HG03442 (cell line): ENCODE measurements at regions not wholly inside any gene's neighbourhood (a gene's known extent, or its start where the extent isn't known, plus 50 kb on each side); places are given as distances from the start of the nearest gene placed in this dataset.
A peak's percentile ranks its signal among the peaks of the same experiment; 100 is the strongest.
"Not testable (repeated sequence)": the region's sequence is repeated elsewhere in the genome, so short reads cannot be mapped to it uniquely, and the experiment has no call there.

Experiments
- ATAC-seq: cut with Tn5 transposase; IDR thresholded peaks from one replicate; pipeline ENCODE4 v1.9.1; 2021; ENCODE audit warnings: mild to moderate bottlenecking, moderate library complexity; ENCODE audit not compliant: unreplicated experiment

DNA sequence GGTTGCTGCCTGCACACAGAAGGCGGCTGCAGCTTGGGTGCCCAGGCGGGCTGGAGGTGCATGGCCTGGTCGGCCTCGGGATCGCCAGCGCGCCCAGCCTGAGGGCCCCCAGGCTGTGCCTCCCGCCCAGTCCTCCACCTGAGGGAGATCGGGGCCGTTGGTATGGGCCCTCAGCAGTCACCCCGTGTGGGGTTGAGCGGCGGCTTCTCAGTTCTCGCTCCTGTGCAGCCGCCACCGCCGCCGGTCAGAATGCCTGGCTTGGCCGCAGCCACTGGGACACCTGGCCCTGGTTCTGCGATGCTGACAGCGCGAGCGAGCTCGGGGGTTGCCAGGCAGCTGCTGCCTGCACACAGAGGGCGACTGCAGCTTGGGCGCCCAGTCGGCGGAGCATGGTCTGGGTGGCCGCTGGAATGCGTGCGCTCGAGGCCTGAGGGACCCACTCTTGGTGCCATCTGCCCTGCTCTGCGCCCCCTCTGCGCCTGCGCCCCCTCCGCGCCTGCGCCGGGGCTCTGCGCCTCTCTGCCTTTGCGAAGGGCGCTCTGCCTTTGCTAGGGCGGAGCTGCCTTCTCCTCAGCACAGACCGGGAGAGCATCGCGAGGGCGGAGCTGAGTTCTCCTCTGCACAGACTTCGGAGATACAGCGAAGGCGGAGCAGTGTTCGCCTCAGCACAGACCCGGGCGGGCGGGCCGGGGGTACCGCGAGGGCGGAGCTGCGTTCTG, 84.6 kb upstream of the ZNG1F start:
- ATAC-seq, result peak; percentile 100

DNA sequence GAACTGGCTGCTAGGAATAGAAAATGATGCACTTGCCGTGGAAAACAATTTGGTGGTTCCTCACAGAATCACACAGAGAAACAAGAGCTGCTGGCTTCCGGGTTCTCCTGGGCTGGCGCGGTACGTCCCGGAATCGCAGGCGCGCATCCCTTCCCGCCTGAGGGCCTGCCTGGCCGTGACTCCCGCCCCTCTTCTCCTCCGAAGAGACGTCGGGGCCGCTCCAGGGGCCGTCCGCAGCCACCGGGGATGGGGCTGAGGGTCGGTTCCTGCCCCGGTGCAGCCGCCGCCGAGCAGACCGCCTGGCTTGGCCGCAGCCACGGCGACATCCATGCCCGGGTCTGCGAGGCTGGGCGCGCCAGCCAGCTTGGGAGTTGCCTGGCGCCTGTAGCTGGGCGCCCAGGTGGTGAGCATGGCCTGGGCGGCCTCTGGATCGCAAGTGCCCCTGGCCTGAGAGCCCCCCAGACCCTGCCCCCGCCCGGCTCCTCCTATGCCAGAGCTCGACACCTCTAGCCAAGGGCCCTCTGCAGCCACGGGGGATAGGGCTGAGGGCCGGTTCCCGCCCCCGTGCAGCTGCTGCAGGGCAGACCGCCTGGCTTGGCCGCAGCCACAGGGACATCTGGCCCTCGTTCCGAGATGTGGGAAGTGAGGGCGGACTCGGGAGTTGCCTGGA, 83.9 kb upstream of the ZNG1F start:
- peak; percentile 23 for ATAC-seq

DNA sequence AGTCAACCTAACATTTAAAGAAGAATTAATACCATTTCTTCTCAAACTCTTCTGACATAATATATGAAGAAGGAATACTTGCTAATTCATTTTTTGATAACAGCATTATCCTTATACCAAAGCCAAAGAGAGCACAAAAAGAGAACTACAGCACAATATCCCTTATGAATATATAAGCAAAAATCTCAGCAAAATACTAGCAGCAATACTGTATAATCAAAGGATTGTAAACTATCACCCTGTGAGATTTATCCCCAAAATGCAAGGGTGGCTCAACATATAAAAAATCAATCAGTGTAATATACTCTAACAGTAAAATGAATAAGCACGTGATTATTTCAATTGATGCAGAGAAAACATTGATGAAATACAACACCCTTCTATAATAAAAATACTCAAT, 81.9 kb upstream of the ZNG1F start:
- ATAC-seq, result not testable (repeated sequence)

- ATAC-seq, result not testable (repeated sequence)
Measured at GRCh38 chr9:41269471-41269870, 80.4 kb upstream of the ZNG1F start.

GRCh38 chr9:41269054-41269453, 79.9 kb upstream of the ZNG1F start:
- not testable (repeated sequence) for ATAC-seq

- not testable (repeated sequence) for ATAC-seq
Measured at GRCh38 chr9:41266602-41267001, 77.5 kb upstream of the ZNG1F start.

DNA sequence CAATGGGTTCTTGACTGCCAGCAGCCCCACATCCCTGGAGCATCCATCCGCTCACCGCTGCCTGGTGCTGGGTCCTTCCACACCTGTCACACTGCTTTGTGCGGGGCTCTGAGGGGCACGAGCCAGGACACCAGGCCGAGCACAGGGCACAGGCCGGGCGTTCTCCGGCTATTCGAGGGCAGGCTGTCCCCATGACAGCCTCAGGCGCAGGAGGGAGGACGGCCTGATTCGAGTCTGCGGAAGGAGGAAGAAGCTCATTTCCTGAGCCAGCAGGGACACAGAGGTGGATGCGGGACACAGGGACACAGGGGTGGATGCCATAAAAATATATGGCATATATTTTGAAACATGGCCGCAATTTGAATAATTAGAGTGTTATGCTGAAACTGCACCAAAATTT, 76.9 kb upstream of the ZNG1F start:
- ATAC-seq, result not testable (repeated sequence)

GRCh38 chr9:41251973-41252372, 62.9 kb upstream of the ZNG1F start:
- ATAC-seq, result not testable (repeated sequence)

GRCh38 chr9:41251101-41251500, 62.0 kb upstream of the ZNG1F start:
- ATAC-seq, result not testable (repeated sequence)

- ATAC-seq, result not testable (repeated sequence)
Measured at GRCh38 chr9:41246702-41247101, 57.6 kb upstream of the ZNG1F start.
